OCI-LY3 (cell line): ENCODE measurements at regions not wholly inside any gene's neighbourhood (a gene's known extent, or its start where the extent isn't known, plus 50 kb on each side); places are given as distances from the start of the nearest gene placed in this dataset.

ENCODE experiments used
- H2AFZ ChIP-seq: fragments of 200-600, 300-600 bp; shearing (Covaris generic); 2 replicates; pipeline ENCODE4 v1.6.0; 2014; ENCODE audit warnings: antibody characterized with exemption, low read depth, low read length
- H3K27ac ChIP-seq: fragments of 200-600, 300-600 bp; sonication (generic); 2 replicates; pipeline ENCODE4 v1.5.1; 2014; ENCODE audit warnings: mild to moderate bottlenecking, low read length, moderate library complexity, mixed read lengths
- H3K27me3 ChIP-seq: fragments of 200-600, 300-600 bp; sonication (generic); 2 replicates; pipeline ENCODE4 v1.6.1; 2014; ENCODE audit warnings: low read depth, low read length, mixed read lengths
- H3K36me3 ChIP-seq: fragments of 200-600, 300-600 bp; sonication (generic); replicated peaks from 2 replicates; pipeline ENCODE3; 2014; ENCODE audit warnings: low read depth, low read length, mixed read lengths
- H3K4me1 ChIP-seq: fragments of 300-600, 200-600 bp; sonication (generic); 2 replicates; pipeline ENCODE4 v1.6.1; 2014; ENCODE audit warnings: low read length, mixed read lengths
- H3K4me2 ChIP-seq: fragments of 200-600, 300-600 bp; sonication (generic); 2 replicates; pipeline ENCODE4 v1.6.1; 2014; ENCODE audit warnings: low read length, mixed read lengths
- H3K4me3 ChIP-seq: fragments of 300-600, 200-600 bp; sonication (generic); 2 replicates; pipeline ENCODE4 v1.5.1; 2014; ENCODE audit warnings: antibody characterized with exemption, mild to moderate bottlenecking, low read length, moderate library complexity
- H3K79me2 ChIP-seq: fragments of 300-600, 200-600 bp; shearing (Covaris generic); 2 replicates; pipeline ENCODE4 v1.6.1; 2014; ENCODE audit warnings: mild to moderate bottlenecking, low read length, mixed read lengths
- H3K9ac ChIP-seq: fragments of 300-600, 200-600 bp; shearing (Covaris generic); 2 replicates; pipeline ENCODE4 v1.6.0; 2014; ENCODE audit warnings: mild to moderate bottlenecking, low read length, moderate library complexity
- H3K9me3 ChIP-seq: fragments of 200-600, 300-600 bp; shearing (Covaris generic); 2 replicates; pipeline ENCODE4 v1.6.1; 2014; ENCODE audit warnings: low read length, mixed read lengths; ENCODE audit not compliant: insufficient read depth
- H4K20me1 ChIP-seq: fragments of 200-600, 300-600 bp; sonication (generic); 2 replicates; pipeline ENCODE4 v1.6.1; 2016; ENCODE audit warnings: low read length, mixed read lengths; ENCODE audit not compliant: insufficient read depth
- CTCF ChIP-seq: fragments of 200-600, 300-600 bp; sonication (generic); IDR thresholded peaks from 2 replicates; pipeline ENCODE4 v1.5.1; 2014; ENCODE audit warnings: antibody characterized with exemption, low read length, low read depth
- EZH2phosphoT487 ChIP-seq: fragments of 200-600 bp; shearing (Covaris generic); IDR thresholded peaks from 2 replicates; pipeline ENCODE4 v1.6.1; 2018; ENCODE audit warnings: antibody characterized with exemption, mixed run types, low read depth

GRCh38 chr12:115102450-115102849 lies 418.5 kb upstream of the TBX3 start:
- Histone ChIP-seq H3K79me2 (no peaks in the 10 kb centered on the region), H3K4me2 (no peak overlapping the region), H3K36me3 (no peaks in the 10 kb centered on the region), H2AFZ (no peak overlapping the region), H4K20me1 (no peaks in the 10 kb centered on the region), H3K4me3 (no peak overlapping the region), H3K4me1 (no peaks in the 10 kb centered on the region), H3K27me3 (no peaks in the 10 kb centered on the region), H3K9me3 (no peaks in the 10 kb centered on the region), H3K9ac (no peak overlapping the region), H3K27ac (no peak overlapping the region)
- TF ChIP-seq EZH2phosphoT487 = no peak
- no peak for TF ChIP-seq CTCF

- Histone ChIP-seq H3K4me1 (no peaks in the 10 kb centered on the region), H3K36me3 (no peaks in the 10 kb centered on the region), H3K9ac (no peak overlapping the region), H3K27me3 (no peaks in the 10 kb centered on the region), H3K79me2 (no peaks in the 10 kb centered on the region), H3K4me3 (no peak overlapping the region), H3K4me2 (no peak overlapping the region), H2AFZ (no peak overlapping the region), H4K20me1 (no peaks in the 10 kb centered on the region), H3K9me3 (no peaks in the 10 kb centered on the region), H3K27ac (no peak overlapping the region)
- no peak for TF ChIP-seq EZH2phosphoT487
Observed at GRCh38 chr12:115101520-115101919, 417.5 kb upstream of the TBX3 start.

- Histone ChIP-seq H3K36me3 (no peaks in the 10 kb centered on the region), H3K27me3 (no peaks in the 10 kb centered on the region; the same call in 1 of the 2 replicates), H3K4me2 (no peak overlapping the region), H3K27ac (no peak overlapping the region), H3K4me3 (no peak overlapping the region), H3K9me3 (no peaks in the 10 kb centered on the region), H4K20me1 (no peaks in the 10 kb centered on the region), H3K9ac (no peak overlapping the region), H3K79me2 (no peaks in the 10 kb centered on the region), H3K4me1 (no peaks in the 10 kb centered on the region), H2AFZ (no peak overlapping the region)
- no peak for TF ChIP-seq EZH2phosphoT487
- no peak for TF ChIP-seq CTCF
Observed at GRCh38 chr12:115097416-115097815, 413.4 kb upstream of the TBX3 start.

- H3K4me1 ChIP-seq = no peaks in the 10 kb centered on the region
- H3K79me2 ChIP-seq = no peaks in the 10 kb centered on the region
- TF ChIP-seq EZH2phosphoT487 (no peak), CTCF (no peak)
- H3K9me3 ChIP-seq = no peaks in the 10 kb centered on the region
- no peak overlapping the region for H3K9ac ChIP-seq
- H3K27me3 ChIP-seq = no peaks in the 10 kb centered on the region; the same call in 1 of the 2 replicates
- H3K36me3 ChIP-seq = no peaks in the 10 kb centered on the region
- no peak overlapping the region for H2AFZ ChIP-seq
- no peaks in the 10 kb centered on the region for H4K20me1 ChIP-seq
- no peak overlapping the region for H3K4me3 ChIP-seq
- H3K27ac ChIP-seq = no peak overlapping the region
- H3K4me2 ChIP-seq = no peak overlapping the region
Observed at GRCh38 chr12:115096588-115097397, 412.8 kb upstream of the TBX3 start.
